ENCODE measurements at regions not wholly inside any gene's neighbourhood (a gene's known extent, or its start where the extent isn't known, plus 50 kb on each side); places are given as distances from the start of the nearest gene placed in this dataset.
A peak's percentile ranks its signal among the peaks of the same experiment; 100 is the strongest.
"Not testable (repeated sequence)": the region's sequence is repeated elsewhere in the genome, so short reads cannot be mapped to it uniquely, and the experiment has no call there.

DNA sequence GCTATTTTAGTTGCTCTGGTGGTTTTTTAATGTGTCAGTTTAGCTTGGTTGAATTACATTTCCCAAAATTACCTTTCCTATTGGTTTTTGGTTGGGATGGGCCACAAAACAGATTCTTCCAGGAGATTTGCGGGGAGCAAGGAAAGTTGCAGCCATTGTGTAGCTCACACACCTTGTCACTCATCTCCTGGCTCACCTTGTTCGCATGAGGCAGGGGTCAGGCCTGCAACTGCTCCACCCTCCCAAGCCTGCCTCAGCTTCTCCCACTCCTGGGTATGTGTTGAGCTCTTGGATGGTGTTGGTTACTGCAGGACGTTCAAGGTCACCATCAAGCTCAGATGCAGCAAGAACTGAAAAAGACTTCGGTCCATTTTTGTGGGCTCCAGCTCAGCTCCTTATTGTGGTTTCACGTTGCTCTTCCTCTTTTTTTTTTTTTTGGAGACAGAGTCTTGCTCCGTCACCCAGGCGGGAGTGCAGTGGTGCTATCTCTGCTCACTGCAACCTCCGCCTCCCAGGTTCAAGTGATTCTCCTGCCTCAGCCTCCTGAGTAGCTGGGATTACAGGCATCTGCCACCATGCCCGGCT is 95.6 kb upstream of the METTL14 start:
- Histone ChIP-seq H3K27me3 (ENCODE audit: control insufficient read depth in 3 of 3, insufficient read depth in 3 of 3, low read length in 2 of 3) (peaks cover 0 to 4% (median 0%) of the 10 kb centered on the region in 3 donors), H3K36me3 (ENCODE audit: control insufficient read depth in 4 of 4, insufficient read depth in 4 of 4, low read length in 4 of 4) (no peaks in the 10 kb centered on the region)
- WGBS, 2 donors = 74 to 84% methylated on average over 9 of the region's 9 CpGs

DNA sequence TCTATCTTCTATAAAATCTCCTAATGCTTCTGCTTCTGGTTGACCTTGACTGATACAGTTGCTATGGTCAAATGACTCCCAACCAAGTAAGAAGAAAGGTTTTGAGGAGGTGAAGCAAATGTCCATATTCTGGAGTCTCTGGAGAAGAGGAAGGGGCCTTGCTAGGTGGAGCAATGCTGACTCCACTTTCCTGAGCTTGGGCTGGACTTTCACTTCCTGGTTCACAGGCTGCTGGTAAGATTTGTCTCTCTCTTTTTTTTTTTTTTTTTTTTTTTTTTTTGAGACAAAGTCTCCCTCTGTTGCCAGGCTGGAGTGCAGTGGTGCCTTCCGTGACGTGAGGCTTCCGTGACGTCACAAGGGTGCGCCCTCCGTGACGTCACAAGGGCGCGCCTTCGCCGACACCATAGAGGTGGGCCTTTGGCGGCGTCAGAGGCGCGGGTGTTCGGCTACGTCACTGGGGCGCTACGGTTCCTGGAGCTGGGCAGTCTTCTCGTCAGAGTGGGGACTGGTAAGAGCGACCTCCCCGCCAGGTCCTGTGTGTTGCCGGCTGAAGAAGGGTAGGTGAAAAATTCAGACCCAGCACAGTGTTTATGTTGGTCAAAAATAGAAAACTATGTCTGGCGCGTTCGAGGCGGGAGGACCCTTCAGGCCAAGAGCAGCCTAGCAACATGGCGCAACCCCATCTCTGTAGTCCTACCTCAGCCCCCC is 93.7 kb upstream of the METTL14 start:
- not testable (repeated sequence) for H3K4me1 ChIP-seq (ENCODE audit: control insufficient read depth in 5 of 5, insufficient read depth in 5 of 5, low read length in 5 of 5); H3K36me3 ChIP-seq (ENCODE audit: control insufficient read depth in 4 of 4, insufficient read depth in 4 of 4, low read length in 4 of 4); H3K9me3 ChIP-seq (ENCODE audit: control insufficient read depth in 4 of 4, insufficient read depth in 3 of 4, low read length in 3 of 4); H3K27me3 ChIP-seq (ENCODE audit: control insufficient read depth in 3 of 3, insufficient read depth in 3 of 3, low read length in 2 of 3)
- WGBS, 2 donors = 17 to 25% methylated on average over 28 of the region's 28 CpGs
- ATAC-seq (ENCODE audit: insufficient read depth, low FRiP score) (peak; percentile 95), DNase-seq (peak; percentile 95 to 98 (median 96))
- peak overlapping the region; percentile 56 for H3K4me3 ChIP-seq
- H3K9ac ChIP-seq (ENCODE audit: insufficient read depth in 1 of 2, low read length in 2 of 2) = peak overlapping the region; percentile 94
- peak overlapping the region; percentile 82 to 89 for H3K27ac ChIP-seq (ENCODE audit: low read depth in 1 of 2, low read length in 1 of 2)

More for the DNA sequence above, 95.6 kb upstream of the METTL14 start:
- no peak for DNase-seq
- no peak for ATAC-seq (ENCODE audit: insufficient read depth, low FRiP score)
- Histone ChIP-seq H3K4me1 (ENCODE audit: control insufficient read depth in 5 of 5, insufficient read depth in 5 of 5, low read length in 5 of 5) (peaks cover 0 to 9% (median 0%) of the 10 kb centered on the region in 5 donors), H3K27ac (ENCODE audit: low read depth in 1 of 2, low read length in 1 of 2) (no peak overlapping the region), H3K4me3 (no peak overlapping the region), H3K9me3 (ENCODE audit: control insufficient read depth in 4 of 4, insufficient read depth in 3 of 4, low read length in 3 of 4) (no peaks in the 10 kb centered on the region), H3K9ac (ENCODE audit: insufficient read depth in 1 of 2, low read length in 2 of 2) (no peak overlapping the region)
- TF ChIP-seq CTCF (IDR thresholded peaks at IDR 0.05; ENCODE audit: control extremely low read depth, extremely low read depth) = no peak

- not testable (repeated sequence) for H3K4me1 ChIP-seq (ENCODE audit: control insufficient read depth in 5 of 5, insufficient read depth in 5 of 5, low read length in 5 of 5); H3K36me3 ChIP-seq (ENCODE audit: control insufficient read depth in 4 of 4, insufficient read depth in 4 of 4, low read length in 4 of 4); DNase-seq; H3K27me3 ChIP-seq (ENCODE audit: control insufficient read depth in 3 of 3, insufficient read depth in 3 of 3, low read length in 2 of 3); ATAC-seq (ENCODE audit: insufficient read depth, low FRiP score); H3K9me3 ChIP-seq (ENCODE audit: control insufficient read depth in 4 of 4, insufficient read depth in 3 of 4, low read length in 3 of 4); H3K4me3 ChIP-seq
- H3K9ac ChIP-seq (ENCODE audit: insufficient read depth in 1 of 2, low read length in 2 of 2) = peak overlapping the region; percentile 93 to 94
- WGBS, 2 donors = 96% methylated on average over 11 to 14 of the region's 14 CpGs
- peak overlapping the region; percentile 82 to 89 for H3K27ac ChIP-seq (ENCODE audit: low read depth in 1 of 2, low read length in 1 of 2)
Measured at GRCh38 chr4:118592289-118592688, 92.9 kb upstream of the METTL14 start.

DNA sequence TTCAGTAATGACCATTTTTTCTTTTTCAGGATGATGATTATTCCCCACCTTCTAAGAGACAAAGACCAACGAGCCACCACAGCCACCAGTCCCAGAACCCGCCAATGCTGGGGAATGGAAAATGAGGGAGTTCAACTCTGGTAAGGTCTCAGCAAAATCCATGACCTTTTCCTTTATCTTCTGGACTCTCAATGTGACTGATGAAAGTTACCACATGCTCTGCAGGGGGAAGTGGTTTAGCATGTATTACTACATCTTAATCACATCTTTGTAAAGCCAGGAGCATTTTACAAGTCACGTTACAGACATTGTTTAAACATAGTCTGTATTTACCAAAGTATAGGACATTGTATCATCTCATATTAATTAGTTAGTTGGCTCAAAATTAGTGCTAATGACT is 89.3 kb upstream of the METTL14 start:
- WGBS, 2 donors = 61 to 63% methylated on average over 3 of the region's 3 CpGs
- H3K4me3 ChIP-seq; H3K4me1 ChIP-seq (ENCODE audit: control insufficient read depth in 5 of 5, insufficient read depth in 5 of 5, low read length in 5 of 5); H3K27me3 ChIP-seq (ENCODE audit: control insufficient read depth in 3 of 3, insufficient read depth in 3 of 3, low read length in 2 of 3); H3K9me3 ChIP-seq (ENCODE audit: control insufficient read depth in 4 of 4, insufficient read depth in 3 of 4, low read length in 3 of 4); H3K36me3 ChIP-seq (ENCODE audit: control insufficient read depth in 4 of 4, insufficient read depth in 4 of 4, low read length in 4 of 4); DNase-seq; H3K27ac ChIP-seq (ENCODE audit: low read depth in 1 of 2, low read length in 1 of 2); H3K9ac ChIP-seq (ENCODE audit: insufficient read depth in 1 of 2, low read length in 2 of 2); ATAC-seq (ENCODE audit: insufficient read depth, low FRiP score): not testable (repeated sequence)

- not testable (repeated sequence) for DNase-seq; H3K4me1 ChIP-seq (ENCODE audit: control insufficient read depth in 5 of 5, insufficient read depth in 5 of 5, low read length in 5 of 5); H3K9me3 ChIP-seq (ENCODE audit: control insufficient read depth in 4 of 4, insufficient read depth in 3 of 4, low read length in 3 of 4); ATAC-seq (ENCODE audit: insufficient read depth, low FRiP score); H3K4me3 ChIP-seq; H3K36me3 ChIP-seq (ENCODE audit: control insufficient read depth in 4 of 4, insufficient read depth in 4 of 4, low read length in 4 of 4); H3K27me3 ChIP-seq (ENCODE audit: control insufficient read depth in 3 of 3, insufficient read depth in 3 of 3, low read length in 2 of 3); H3K9ac ChIP-seq (ENCODE audit: insufficient read depth in 1 of 2, low read length in 2 of 2); H3K27ac ChIP-seq (ENCODE audit: low read depth in 1 of 2, low read length in 1 of 2)
- 99 to 100% methylated on average over 3 of the region's 4 CpGs for WGBS, 2 donors
Measured at GRCh38 chr4:118625097-118625496, 60.1 kb upstream of the METTL14 start.

- not testable (repeated sequence) for H3K4me1 ChIP-seq (ENCODE audit: control insufficient read depth in 5 of 5, insufficient read depth in 5 of 5, low read length in 5 of 5); ATAC-seq (ENCODE audit: insufficient read depth, low FRiP score); H3K9me3 ChIP-seq (ENCODE audit: control insufficient read depth in 4 of 4, insufficient read depth in 3 of 4, low read length in 3 of 4); H3K9ac ChIP-seq (ENCODE audit: insufficient read depth in 1 of 2, low read length in 2 of 2); H3K27ac ChIP-seq (ENCODE audit: low read depth in 1 of 2, low read length in 1 of 2); H3K4me3 ChIP-seq; DNase-seq; H3K27me3 ChIP-seq (ENCODE audit: control insufficient read depth in 3 of 3, insufficient read depth in 3 of 3, low read length in 2 of 3)
- peaks cover 0 to 12% (median 3%) of the 10 kb centered on the region in 4 donors for H3K36me3 ChIP-seq (ENCODE audit: control insufficient read depth in 4 of 4, insufficient read depth in 4 of 4, low read length in 4 of 4)
- WGBS, 2 donors = 78 to 89% methylated on average over 2 of the region's 2 CpGs
Measured at GRCh38 chr4:118629697-118630096, 55.5 kb upstream of the METTL14 start.

- 83 to 100% methylated on average over 1 to 6 of the region's 7 CpGs for WGBS, 2 donors
- not testable (repeated sequence) for H3K27me3 ChIP-seq (ENCODE audit: control insufficient read depth in 3 of 3, insufficient read depth in 3 of 3, low read length in 2 of 3); H3K4me3 ChIP-seq; ATAC-seq (ENCODE audit: insufficient read depth, low FRiP score); H3K9ac ChIP-seq (ENCODE audit: insufficient read depth in 1 of 2, low read length in 2 of 2); H3K27ac ChIP-seq (ENCODE audit: low read depth in 1 of 2, low read length in 1 of 2); H3K4me1 ChIP-seq (ENCODE audit: control insufficient read depth in 5 of 5, insufficient read depth in 5 of 5, low read length in 5 of 5); DNase-seq; H3K9me3 ChIP-seq (ENCODE audit: control insufficient read depth in 4 of 4, insufficient read depth in 3 of 4, low read length in 3 of 4)
- peaks cover 0 to 12% (median 3%) of the 10 kb centered on the region in 4 donors for H3K36me3 ChIP-seq (ENCODE audit: control insufficient read depth in 4 of 4, insufficient read depth in 4 of 4, low read length in 4 of 4)
Measured at GRCh38 chr4:118630897-118631296, 54.3 kb upstream of the METTL14 start.

All from lung (tissue), 11 donors.